GF-D8 (cell line): ENCODE measurements at regions not wholly inside any gene's neighbourhood (a gene's known extent, or its start where the extent isn't known, plus 50 kb on each side); places are given as distances from the start of the nearest gene placed in this dataset.

ENCODE experiments used
- DNase-seq: peaks from one replicate; lab custom pipeline; 2025; lab: John Stamatoyannopoulos, UW

DNA sequence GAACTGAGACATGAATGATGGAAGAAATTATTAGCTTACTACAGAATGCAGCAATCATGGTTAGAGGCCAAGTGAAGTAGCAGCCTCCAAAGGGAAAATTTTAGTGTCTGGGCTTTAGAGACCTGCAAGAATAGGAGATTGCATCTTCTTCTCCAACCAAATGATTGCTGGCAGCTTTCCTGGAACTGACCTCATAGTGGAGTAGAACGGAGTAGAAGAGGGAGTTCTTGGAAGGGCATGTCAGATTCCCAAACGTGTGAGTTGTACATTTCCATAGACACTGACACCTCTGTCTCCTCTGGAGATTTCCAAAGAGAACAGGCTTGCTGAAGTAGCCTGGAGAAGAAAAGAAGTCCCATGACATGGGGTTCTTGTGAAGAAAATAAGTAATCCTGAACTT, 169.8 kb upstream of the ERBB4 start:
- no peak for DNase-seq

- no peak for DNase-seq
These were observed 156.8 kb upstream of the ERBB4 start for GRCh38 chr2:212695426-212695825.

GRCh38 chr2:212694398-212694797, 155.8 kb upstream of the ERBB4 start:
- no peak for DNase-seq

- no peak for DNase-seq
These were observed 153.9 kb upstream of the ERBB4 start for GRCh38 chr2:212692466-212692865.

DNA sequence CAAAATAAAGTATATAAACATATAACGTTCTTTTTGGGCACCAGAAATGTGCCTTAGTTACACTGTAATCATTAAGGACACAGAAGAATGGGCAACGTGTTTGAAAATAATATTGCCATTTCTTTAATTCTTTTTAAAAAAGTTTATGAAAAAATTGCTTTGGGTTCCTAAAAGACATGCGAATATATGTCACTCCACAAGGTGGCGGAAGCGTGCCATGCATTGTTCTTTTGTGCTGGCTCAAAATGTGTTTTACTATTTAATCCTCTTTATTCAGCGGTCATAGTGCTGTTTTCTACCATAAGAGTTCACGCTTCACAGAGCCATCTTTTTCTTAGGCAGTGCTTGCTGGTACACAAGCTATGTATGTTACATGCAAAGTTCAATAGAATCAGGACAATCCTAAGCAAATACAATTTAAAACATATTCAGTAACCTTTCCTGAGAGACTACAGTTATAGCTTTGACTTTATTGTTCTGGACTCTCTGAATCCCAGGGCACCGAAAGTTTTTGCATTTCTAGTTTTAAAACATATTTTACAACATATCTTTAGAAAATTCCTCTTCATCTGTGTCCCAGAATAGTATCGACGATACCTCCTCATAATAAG, 147.8 kb upstream of the ERBB4 start:
- no peak for DNase-seq

- DNase-seq, result no peak
These were observed 144.9 kb upstream of the ERBB4 start for GRCh38 chr2:212683346-212684097.

- DNase-seq, result no peak
These were observed 144.3 kb upstream of the ERBB4 start for GRCh38 chr2:212682937-212683336.

GRCh38 chr2:212677466-212677865, 138.9 kb upstream of the ERBB4 start:
- DNase-seq, result no peak

DNA sequence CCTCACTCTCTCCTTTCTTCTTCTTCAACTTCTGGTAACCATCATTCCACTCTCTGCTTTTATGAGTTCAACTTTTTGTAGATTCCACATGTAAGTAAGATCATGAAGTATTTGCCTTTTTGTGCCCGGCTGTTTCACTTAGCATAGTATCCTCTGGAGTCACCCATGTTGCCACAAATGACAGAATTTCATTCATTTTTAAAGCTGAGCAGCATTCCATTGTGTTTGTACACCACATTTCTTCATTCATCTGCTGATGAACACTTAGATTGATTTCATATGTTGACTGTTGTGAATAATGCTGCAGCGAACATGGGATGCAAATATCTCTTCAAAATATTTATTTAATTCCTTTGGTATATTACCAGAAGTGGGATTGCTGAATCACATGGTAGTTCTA, 133.6 kb upstream of the ERBB4 start:
- DNase-seq, result no peak

DNA sequence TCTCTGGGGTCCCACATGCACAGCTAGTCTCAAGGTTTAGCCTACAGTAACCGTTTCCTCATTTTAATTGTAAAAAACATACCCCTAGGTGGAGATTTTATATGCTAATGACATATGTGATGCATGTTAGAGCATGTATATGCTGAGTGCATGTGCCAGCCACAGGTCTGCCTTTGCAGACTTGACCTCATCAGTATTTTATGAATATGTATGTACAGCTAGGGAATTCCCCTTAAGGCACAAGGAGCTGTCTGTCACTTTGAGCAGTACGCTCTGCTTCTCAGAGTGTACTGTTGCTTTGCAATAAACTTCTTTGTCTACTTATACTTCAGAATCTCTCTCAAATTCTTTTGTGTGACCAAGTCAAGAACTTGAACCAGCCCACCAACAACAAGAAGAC, 131.2 kb upstream of the ERBB4 start:
- DNase-seq, result no peak

GRCh38 chr2:212667751-212668316, 129.2 kb upstream of the ERBB4 start:
- DNase-seq, result no peak

DNA sequence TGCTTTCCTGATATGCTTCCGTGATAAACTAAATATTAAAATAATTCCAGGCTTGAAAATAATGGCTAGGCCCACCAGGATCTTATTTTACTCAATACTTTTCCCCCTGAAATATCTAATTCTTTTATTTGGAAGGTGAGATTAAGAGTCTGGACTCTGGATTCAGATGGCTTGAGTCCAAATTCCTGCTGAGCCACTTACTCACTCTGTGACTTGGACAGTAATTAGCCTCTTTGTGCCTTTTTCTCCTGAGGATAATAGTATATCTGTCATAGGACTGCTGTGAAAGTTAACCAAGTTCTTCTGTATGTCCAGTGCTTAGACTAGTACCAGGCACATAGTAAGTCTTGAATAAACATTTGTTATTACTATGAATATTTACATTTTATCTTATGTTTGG, 127.3 kb upstream of the ERBB4 start:
- DNase-seq, result no peak

DNA sequence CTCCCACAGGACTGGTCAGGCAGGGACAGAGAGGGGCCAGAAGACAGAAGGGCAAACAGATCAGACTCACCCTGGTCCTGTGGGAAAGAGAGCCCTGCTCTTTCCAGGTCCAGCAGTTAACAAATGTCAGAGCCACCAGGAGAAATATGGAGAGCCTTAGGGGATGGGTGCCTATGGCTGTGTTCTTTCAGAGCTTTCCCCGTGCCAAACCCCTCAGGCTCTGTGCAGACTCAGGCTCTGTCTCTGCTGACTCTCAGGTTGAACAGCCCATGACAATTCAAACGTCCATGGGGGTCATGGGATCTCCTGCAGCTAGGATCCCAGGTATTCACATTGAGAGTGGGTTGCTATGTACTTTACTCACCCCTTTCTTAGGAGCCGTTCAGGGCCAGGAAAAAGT, 120.8 kb upstream of the ERBB4 start:
- no peak for DNase-seq

- no peak for DNase-seq
These were observed 111.0 kb upstream of the ERBB4 start for GRCh38 chr2:212649646-212650045.

DNA sequence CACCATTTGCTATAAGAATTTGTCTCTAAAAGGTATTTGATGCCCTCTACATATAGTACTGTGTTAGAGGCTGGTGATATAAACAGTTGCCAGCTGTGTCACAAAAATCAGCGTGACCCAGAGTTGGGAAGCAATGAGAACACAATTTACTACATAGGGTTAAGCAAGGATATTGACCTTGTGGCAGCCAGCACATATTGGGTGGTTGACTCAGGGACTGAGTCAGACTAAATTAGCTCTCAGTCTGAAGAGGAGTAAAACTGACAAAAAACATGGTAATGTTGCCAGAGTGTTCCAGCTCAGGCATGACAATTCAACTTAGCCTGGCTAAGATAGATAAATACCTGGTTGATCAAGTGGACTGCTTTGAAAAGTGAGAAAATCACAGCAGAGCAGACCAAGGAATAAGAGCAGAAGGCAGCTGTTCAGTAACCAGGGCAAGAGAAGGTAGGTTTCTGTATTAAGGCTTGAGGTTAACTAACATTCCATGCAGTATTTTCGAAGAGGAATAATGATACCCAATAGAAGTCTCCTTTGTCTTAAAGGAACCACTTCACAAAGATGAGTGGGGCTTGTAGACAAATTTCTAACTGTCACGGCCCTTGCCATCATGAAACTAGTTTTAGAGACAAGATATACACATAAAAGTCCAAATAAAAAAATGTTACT, 108.2 kb upstream of the ERBB4 start:
- DNase-seq, result no peak

- no peak for DNase-seq
These were observed 105.7 kb upstream of the ERBB4 start for GRCh38 chr2:212644195-212644837.

DNA sequence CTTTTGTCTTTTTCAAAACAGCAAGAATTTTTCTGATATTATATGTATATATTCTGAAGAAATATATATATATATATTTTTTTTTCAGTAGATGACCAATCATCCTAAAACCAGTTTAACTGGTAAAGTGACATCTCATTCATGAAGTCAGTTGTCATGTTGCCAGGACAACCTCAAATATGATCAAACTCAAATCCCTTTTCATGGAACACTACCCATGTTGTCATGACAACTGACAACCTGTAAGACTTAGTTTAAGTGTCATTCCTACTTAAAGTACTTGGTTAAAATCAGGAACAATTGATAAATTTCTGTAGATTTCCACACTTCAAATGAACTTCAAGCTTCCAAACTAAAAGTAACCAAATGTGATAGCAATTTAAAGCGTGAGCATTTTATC, 101.8 kb upstream of the ERBB4 start:
- DNase-seq, result no peak

- no peak for DNase-seq
These were observed 100.1 kb upstream of the ERBB4 start for GRCh38 chr2:212638694-212639093.

GRCh38 chr2:212628586-212628985, 90.0 kb upstream of the ERBB4 start:
- DNase-seq, result no peak

- no peak for DNase-seq
These were observed 87.8 kb upstream of the ERBB4 start for GRCh38 chr2:212626371-212626918.

DNA sequence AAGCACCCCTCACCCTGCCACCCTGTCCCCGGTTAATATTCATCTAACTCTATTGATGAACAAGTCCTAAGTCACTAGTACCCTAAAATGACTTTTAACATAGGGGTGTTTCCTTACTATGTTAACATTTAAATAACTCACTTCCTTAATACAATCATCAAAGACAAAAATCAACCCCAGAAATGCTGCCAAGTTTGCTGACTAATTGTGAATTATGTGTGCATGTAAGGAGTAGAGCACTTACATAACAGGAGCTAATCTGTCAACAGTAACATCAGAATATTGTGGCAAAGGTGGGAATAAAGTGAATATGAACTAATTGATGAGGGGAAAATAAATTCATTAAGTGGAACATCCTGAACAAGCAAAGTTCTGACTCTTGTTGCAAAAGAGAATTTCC, 81.4 kb upstream of the ERBB4 start:
- DNase-seq, result no peak

DNA sequence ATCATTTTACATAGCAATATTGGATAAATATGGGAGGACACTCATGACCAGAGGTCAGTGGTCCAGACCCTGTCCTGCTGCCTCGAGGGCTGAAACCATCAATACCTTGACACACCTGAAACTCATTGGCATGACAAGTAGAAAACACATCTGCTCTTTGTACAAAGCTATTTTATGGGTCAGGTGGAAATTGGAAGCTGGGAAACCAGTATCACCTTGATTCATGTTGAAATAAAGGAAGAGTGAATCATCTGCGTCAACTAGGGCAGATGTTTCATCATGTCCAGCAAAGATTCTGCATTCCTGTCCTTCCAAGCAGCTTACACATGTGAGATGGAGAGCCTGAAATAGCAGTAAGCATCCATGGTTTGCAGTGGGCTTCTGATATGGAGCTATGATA, 80.0 kb upstream of the ERBB4 start:
- DNase-seq, result no peak
